Suprapubic skin (tissue), 4 donors: ENCODE measurements at regions not wholly inside any gene's neighbourhood (a gene's known extent, or its start where the extent isn't known, plus 50 kb on each side); places are given as distances from the start of the nearest gene placed in this dataset.

ENCODE experiments used
- DNase-seq, 2 donors: peaks; one replicate each; pipeline ENCODE4 v3.0.0-alpha.2; 2019; ENCODE audit warnings: low spot score in 2 of 2
- H3K27ac ChIP-seq: fragments of 200-600 bp; sonication (generic); one replicate; pipeline ENCODE4 v1.5.1; 2019
- H3K27me3 ChIP-seq: fragments of 200-600 bp; sonication (generic); one replicate; pipeline ENCODE4 v1.5.1; 2019
- H3K36me3 ChIP-seq: fragments of 200-600 bp; sonication (generic); one replicate; pipeline ENCODE4 v1.5.1; 2019
- H3K4me1 ChIP-seq: fragments of 200-600 bp; sonication (generic); one replicate; pipeline ENCODE4 v1.5.1; 2019
- H3K4me3 ChIP-seq: fragments of 200-600 bp; sonication (generic); one replicate; pipeline ENCODE4 v1.5.1; 2019; ENCODE audit warnings: mild to moderate bottlenecking
- H3K9me3 ChIP-seq: fragments of 200-600 bp; sonication (generic); one replicate; pipeline ENCODE4 v1.5.1; 2019
- CTCF ChIP-seq, 2 donors: fragments of 200-600 bp in 1 of 2; fragments of 450-650 bp in 1 of 2; sonication (generic) in 1 of 2; IDR thresholded peaks; one replicate each; pipeline ENCODE4 v1.5.1; 2016 to 2019; ENCODE audit warnings: antibody characterized with exemption in 2 of 2, mild to moderate bottlenecking in 1 of 2, moderate library complexity in 1 of 2
- EP300 ChIP-seq: sonication (generic); formaldehyde crosslinking; IDR thresholded peaks from one replicate; pipeline ENCODE4 v1.6.1; 2017; ENCODE audit warnings: antibody characterized with exemption
- POLR2A ChIP-seq, 2 donors: fragments of 450-650 bp; IDR thresholded peaks; one replicate each; pipeline ENCODE4 v1.6.1; 2017; ENCODE audit warnings: antibody characterized with exemption in 2 of 2, mild to moderate bottlenecking in 2 of 2, moderate library complexity in 2 of 2
- POLR2AphosphoS5 ChIP-seq, 3 donors: sonication (generic); formaldehyde crosslinking; IDR thresholded peaks; one replicate each; pipeline ENCODE4 v1.6.1; 2017; ENCODE audit warnings: antibody characterized with exemption in 3 of 3
- WGBS: methylation state at CpG from one replicate; pipeline ENCODE4 v1.1.5; 2018; 5-methylcytosine and 5-hydroxymethylcytosine counted together

- Histone ChIP-seq H3K4me3 (no peak overlapping the region), H3K27ac (no peak overlapping the region), H3K27me3 (no peaks in the 10 kb centered on the region), H3K9me3 (no peaks in the 10 kb centered on the region), H3K36me3 (no peaks in the 10 kb centered on the region), H3K4me1 (no peaks in the 10 kb centered on the region)
- DNase-seq, result peak in 1 of 2 donors; percentile 29
- TF ChIP-seq POLR2A (IDR thresholded peaks at IDR 0.05) (no peak), POLR2AphosphoS5 (IDR thresholded peaks at IDR 0.05) (no peak), EP300 (no peak), CTCF (IDR thresholded peaks at IDR 0.05) (no peak)
- 84% methylated on average over 6 of the region's 6 CpGs for WGBS
Observed at GRCh38 chr10:84683980-84684740, 355.8 kb downstream of the CCSER2 start.

DNA sequence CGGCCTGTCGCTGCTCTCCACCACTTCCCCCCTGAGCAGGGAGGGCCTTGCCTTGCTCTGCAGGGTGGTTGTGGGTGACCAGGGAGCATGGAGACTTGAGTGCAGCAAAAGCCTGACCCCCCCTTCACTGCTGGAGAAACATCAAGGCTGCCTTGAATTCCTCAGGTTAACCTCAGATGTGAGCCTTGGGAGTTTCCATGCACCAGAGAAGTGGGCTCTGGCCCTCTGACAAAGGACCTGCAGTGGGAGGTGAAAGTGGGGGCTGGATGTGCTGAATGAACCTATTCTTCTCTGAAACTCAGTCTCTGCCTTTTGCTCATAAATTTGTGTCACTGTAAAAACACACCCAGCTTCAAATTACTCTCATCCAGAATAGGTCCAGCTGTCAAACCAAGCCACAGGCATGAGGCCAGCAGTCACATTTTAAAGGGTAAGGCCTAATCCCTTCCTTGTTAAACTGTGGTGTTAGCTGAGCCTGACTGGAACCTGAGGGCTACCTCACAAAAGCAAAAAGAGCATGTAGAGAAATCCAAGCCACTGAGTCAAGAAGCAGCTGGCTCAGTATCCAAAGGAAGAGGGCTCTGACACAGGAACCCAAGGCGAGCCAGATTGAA is 356.8 kb downstream of the CCSER2 start:
- Histone ChIP-seq H3K9me3 (no peaks in the 10 kb centered on the region), H3K4me1 (no peaks in the 10 kb centered on the region), H3K36me3 (no peaks in the 10 kb centered on the region), H3K27ac (no peak overlapping the region), H3K4me3 (no peak overlapping the region), H3K27me3 (no peaks in the 10 kb centered on the region)
- no peak for DNase-seq
- TF ChIP-seq CTCF (IDR thresholded peaks at IDR 0.05), result no peak
- 78% methylated on average over 3 of the region's 3 CpGs for WGBS

DNA sequence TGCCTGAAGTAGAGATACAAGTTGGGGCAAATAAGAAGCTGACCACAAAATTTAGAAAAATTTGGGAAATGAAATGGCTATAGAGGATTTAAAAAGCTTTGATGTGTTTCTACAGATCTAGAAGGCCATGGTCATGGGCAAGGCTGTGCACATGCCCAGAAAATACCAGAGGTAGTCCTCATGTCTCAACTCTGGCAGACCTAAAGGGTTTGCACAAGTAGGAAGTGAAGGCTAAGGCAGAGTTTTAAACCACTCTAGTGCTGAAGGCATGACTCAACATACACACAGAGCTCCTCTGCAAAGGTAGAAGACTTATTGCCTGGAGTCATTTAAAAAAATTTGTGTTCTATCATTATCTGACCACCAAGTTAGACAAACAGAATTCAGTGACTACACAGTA is 364.6 kb downstream of the CCSER2 start:
- no peaks in the 10 kb centered on the region for H3K9me3 ChIP-seq
- no peaks in the 10 kb centered on the region for H3K27me3 ChIP-seq
- H3K4me1 ChIP-seq, result no peaks in the 10 kb centered on the region
- no peaks in the 10 kb centered on the region for H3K36me3 ChIP-seq
- DNase-seq, result no peak
- TF ChIP-seq CTCF (IDR thresholded peaks at IDR 0.05) (no peak), EP300 (no peak), POLR2AphosphoS5 (IDR thresholded peaks at IDR 0.05) (no peak), POLR2A (IDR thresholded peaks at IDR 0.05) (no peak)
- no peak overlapping the region for H3K27ac ChIP-seq
- H3K4me3 ChIP-seq, result no peak overlapping the region

DNA sequence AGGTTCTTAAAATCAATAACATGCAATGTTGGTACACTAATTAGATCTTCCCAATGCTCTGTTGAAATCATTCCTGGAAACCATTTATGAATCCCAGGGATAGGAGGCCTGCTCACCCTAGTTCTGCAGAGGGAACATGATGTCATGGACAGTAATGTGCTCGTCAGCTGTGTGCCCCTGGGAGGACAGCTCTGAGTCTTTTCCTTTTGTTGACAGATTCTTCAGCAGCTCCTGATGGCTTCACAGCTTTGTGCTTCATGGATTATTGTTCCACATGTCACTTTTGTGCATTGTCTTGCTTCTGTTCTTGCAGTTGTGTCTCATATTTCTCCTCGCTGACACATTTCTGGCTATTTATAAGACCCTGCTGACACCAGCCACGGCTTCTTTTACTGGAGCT is 367.5 kb downstream of the CCSER2 start:
- Histone ChIP-seq H3K27me3 (no peaks in the 10 kb centered on the region), H3K4me3 (no peak overlapping the region), H3K9me3 (no peaks in the 10 kb centered on the region), H3K4me1 (no peaks in the 10 kb centered on the region), H3K36me3 (no peaks in the 10 kb centered on the region), H3K27ac (no peak overlapping the region)
- no peak for DNase-seq
- WGBS, result 65% methylated on average over 3 of the region's 3 CpGs
- TF ChIP-seq POLR2A (IDR thresholded peaks at IDR 0.05), result no peak
- TF ChIP-seq POLR2AphosphoS5 (IDR thresholded peaks at IDR 0.05), result no peak
- TF ChIP-seq CTCF (IDR thresholded peaks at IDR 0.05), result no peak
- no peak for TF ChIP-seq EP300

- H3K4me1 ChIP-seq, result no peaks in the 10 kb centered on the region
- no peaks in the 10 kb centered on the region for H3K9me3 ChIP-seq
- no peak for DNase-seq
- no peak overlapping the region for H3K4me3 ChIP-seq
- 74% methylated on average over 3 of the region's 3 CpGs for WGBS
- no peaks in the 10 kb centered on the region for H3K36me3 ChIP-seq
- no peak for TF ChIP-seq CTCF (IDR thresholded peaks at IDR 0.05)
- no peak for TF ChIP-seq EP300
- TF ChIP-seq POLR2AphosphoS5 (IDR thresholded peaks at IDR 0.05), result no peak
- TF ChIP-seq POLR2A (IDR thresholded peaks at IDR 0.05), result no peak
- no peaks in the 10 kb centered on the region for H3K27me3 ChIP-seq
- no peak overlapping the region for H3K27ac ChIP-seq
Observed at GRCh38 chr10:84696610-84697009, 368.2 kb downstream of the CCSER2 start.
